ENCODE measurements at regions not wholly inside any gene's neighbourhood (a gene's known extent, or its start where the extent isn't known, plus 50 kb on each side); places are given as distances from the start of the nearest gene placed in this dataset.
A peak's percentile ranks its signal among the peaks of the same experiment; 100 is the strongest.
"Not testable (repeated sequence)": the region's sequence is repeated elsewhere in the genome, so short reads cannot be mapped to it uniquely, and the experiment has no call there.

DNA sequence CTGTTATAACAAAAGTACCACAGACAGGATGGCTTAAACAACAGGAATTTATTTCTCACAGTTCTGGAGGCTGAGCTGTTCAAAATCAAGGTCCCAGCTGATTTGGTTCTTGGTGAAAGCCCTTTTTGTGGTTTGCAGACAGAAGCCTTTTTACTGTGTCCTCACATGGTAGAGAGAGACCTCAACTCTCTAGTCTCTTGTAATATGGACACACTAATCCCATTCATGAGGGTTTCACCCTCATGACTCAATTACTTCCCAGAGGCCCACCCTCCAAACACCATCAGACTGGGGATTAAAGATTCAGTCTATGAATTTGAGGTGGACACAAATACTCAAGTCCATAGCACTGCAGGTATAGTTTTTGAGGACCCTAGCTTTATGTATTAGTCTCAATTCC, 97.3 kb upstream of the WIPF3 start:
- H3K4me3 ChIP-seq (ENCODE audit: low read length in 2 of 2); H3K4me1 ChIP-seq (ENCODE audit: control insufficient read depth in 2 of 2, insufficient read depth in 1 of 2, low read depth in 1 of 2, low read length in 2 of 2); H3K4ac ChIP-seq (ENCODE audit: low read length); H4K91ac ChIP-seq (ENCODE audit: low read depth, low read length, poor library complexity); H2AK5ac ChIP-seq (ENCODE audit: low read depth, low read length); H3K18ac ChIP-seq (ENCODE audit: low read length); H3K27ac ChIP-seq (replicated peaks; ENCODE audit: low read length); H2BK120ac ChIP-seq (ENCODE audit: low read depth, low read length); H4K8ac ChIP-seq (ENCODE audit: low read depth, low read length); H3K27me3 ChIP-seq (ENCODE audit: control insufficient read depth in 3 of 3, insufficient read depth in 3 of 3, low read depth in 1 of 3, low read length in 3 of 3); H3K14ac ChIP-seq (ENCODE audit: low read length); H2BK5ac ChIP-seq (ENCODE audit: low read length); H3K9ac ChIP-seq (ENCODE audit: low read depth, low read length, poor library complexity); H3K23ac ChIP-seq (ENCODE audit: low read depth, low read length, poor library complexity); H3K9me3 ChIP-seq (replicated peaks in 1 of 2; ENCODE audit: control insufficient read depth in 2 of 2, insufficient read depth in 1 of 2, low read depth in 1 of 2, low read length in 2 of 2); H3K4me2 ChIP-seq (ENCODE audit: insufficient read depth, low read length, poor library complexity, severe bottlenecking); H3K79me1 ChIP-seq (ENCODE audit: low read depth, low read length); H3K36me3 ChIP-seq (replicated peaks in 1 of 2; ENCODE audit: control insufficient read depth in 2 of 2, insufficient read depth in 2 of 2, low read length in 2 of 2); H2BK15ac ChIP-seq (ENCODE audit: low read length); DNase-seq (ENCODE audit: low spot score); H2BK12ac ChIP-seq (ENCODE audit: low read length); H2AFZ ChIP-seq (ENCODE audit: low read length): not testable (repeated sequence)

DNA sequence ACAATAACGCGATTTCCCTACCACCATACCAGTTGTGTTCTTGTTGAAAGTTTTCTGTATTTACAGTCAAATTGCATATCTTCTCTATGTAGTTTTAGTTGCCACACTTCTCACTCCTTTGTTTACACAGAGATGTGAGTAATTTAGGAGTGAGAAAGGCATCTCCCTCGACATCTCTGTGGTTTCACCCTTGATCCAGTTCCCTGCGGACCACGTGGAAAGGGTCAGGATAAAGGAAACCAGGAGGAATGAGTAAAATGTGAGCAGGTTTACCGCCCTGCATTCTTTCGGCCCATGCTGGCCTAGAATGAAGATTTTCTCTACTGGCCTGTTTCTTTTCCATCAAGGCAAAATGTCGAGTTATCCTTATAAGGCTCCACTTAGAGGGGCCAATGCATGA, 83.2 kb upstream of the WIPF3 start:
- H3K4me3 ChIP-seq (ENCODE audit: low read length in 2 of 2): not testable (repeated sequence)

DNA sequence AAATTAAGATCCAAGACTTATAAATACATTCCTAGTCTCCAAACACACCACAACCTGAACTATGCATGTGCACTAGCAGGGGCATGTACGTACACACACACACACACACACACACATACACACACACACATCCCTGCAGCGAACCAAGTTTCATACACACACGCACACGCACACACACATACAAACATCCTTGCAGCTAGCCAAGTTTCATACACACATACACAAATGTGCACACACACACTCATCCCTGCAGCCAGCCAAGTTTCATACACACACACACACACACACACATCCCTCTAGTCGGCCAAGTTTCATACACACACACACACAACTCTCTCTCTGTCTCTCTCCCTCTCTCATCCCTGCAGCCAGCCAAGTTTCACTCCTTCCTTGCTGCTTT, 82.7 kb upstream of the WIPF3 start:
- peak; percentile 3 for DNase-seq (ENCODE audit: low spot score)
- Histone ChIP-seq H3K27me3 (ENCODE audit: control insufficient read depth in 3 of 3, insufficient read depth in 3 of 3, low read depth in 1 of 3, low read length in 3 of 3) (no peaks in the 10 kb centered on the region), H3K4ac (ENCODE audit: low read length) (no peak overlapping the region), H3K23ac (ENCODE audit: low read depth, low read length, poor library complexity) (no peak overlapping the region), H3K79me1 (ENCODE audit: low read depth, low read length) (no peaks in the 10 kb centered on the region), H3K36me3 (replicated peaks in 1 of 2; ENCODE audit: control insufficient read depth in 2 of 2, insufficient read depth in 2 of 2, low read length in 2 of 2) (no peaks in the 10 kb centered on the region), H2AFZ (ENCODE audit: low read length) (peak overlapping the region; percentile 11), H3K14ac (ENCODE audit: low read length) (peak overlapping the region; percentile 92), H2BK12ac (ENCODE audit: low read length) (no peak overlapping the region), H3K18ac (ENCODE audit: low read length) (no peak overlapping the region), H2BK120ac (ENCODE audit: low read depth, low read length) (no peak overlapping the region), H3K4me3 (ENCODE audit: low read length in 2 of 2) (peak overlapping the region in 1 of 2 donors; percentile 3), H3K4me2 (ENCODE audit: insufficient read depth, low read length, poor library complexity, severe bottlenecking) (no peak overlapping the region), H2BK5ac (ENCODE audit: low read length) (no peak overlapping the region), H3K9ac (ENCODE audit: low read depth, low read length, poor library complexity) (peak overlapping the region; percentile 70), H4K8ac (ENCODE audit: low read depth, low read length) (no peak overlapping the region), H3K27ac (replicated peaks; ENCODE audit: low read length) (no peak overlapping the region), H3K9me3 (replicated peaks in 1 of 2; ENCODE audit: control insufficient read depth in 2 of 2, insufficient read depth in 1 of 2, low read depth in 1 of 2, low read length in 2 of 2) (no peaks in the 10 kb centered on the region), H4K91ac (ENCODE audit: low read depth, low read length, poor library complexity) (no peak overlapping the region), H3K4me1 (ENCODE audit: control insufficient read depth in 2 of 2, insufficient read depth in 1 of 2, low read depth in 1 of 2, low read length in 2 of 2) (peaks cover 4 to 6% of the 10 kb centered on the region in 2 donors), H2AK5ac (ENCODE audit: low read depth, low read length) (no peak overlapping the region), H2BK15ac (ENCODE audit: low read length) (no peak overlapping the region)
- no CpG with 5 or more reads among the region's 5 CpGs for WGBS, 2 donors (ENCODE audit: extremely low coverage in 2 of 2, insufficient read length in 2 of 2, insufficient replicate concordance in 1 of 2)

More for the DNA sequence above, 83.2 kb upstream of the WIPF3 start:
- not testable (repeated sequence) for H2BK120ac ChIP-seq (ENCODE audit: low read depth, low read length); H2AK5ac ChIP-seq (ENCODE audit: low read depth, low read length); H3K4me1 ChIP-seq (ENCODE audit: control insufficient read depth in 2 of 2, insufficient read depth in 1 of 2, low read depth in 1 of 2, low read length in 2 of 2); H3K9ac ChIP-seq (ENCODE audit: low read depth, low read length, poor library complexity); DNase-seq (ENCODE audit: low spot score); H3K23ac ChIP-seq (ENCODE audit: low read depth, low read length, poor library complexity); H3K36me3 ChIP-seq (replicated peaks in 1 of 2; ENCODE audit: control insufficient read depth in 2 of 2, insufficient read depth in 2 of 2, low read length in 2 of 2); H2BK15ac ChIP-seq (ENCODE audit: low read length); H2BK12ac ChIP-seq (ENCODE audit: low read length); H3K14ac ChIP-seq (ENCODE audit: low read length); H2BK5ac ChIP-seq (ENCODE audit: low read length); H3K4me2 ChIP-seq (ENCODE audit: insufficient read depth, low read length, poor library complexity, severe bottlenecking); H3K27ac ChIP-seq (replicated peaks; ENCODE audit: low read length); H3K4ac ChIP-seq (ENCODE audit: low read length); H4K91ac ChIP-seq (ENCODE audit: low read depth, low read length, poor library complexity); H3K27me3 ChIP-seq (ENCODE audit: control insufficient read depth in 3 of 3, insufficient read depth in 3 of 3, low read depth in 1 of 3, low read length in 3 of 3); H3K18ac ChIP-seq (ENCODE audit: low read length); H3K79me1 ChIP-seq (ENCODE audit: low read depth, low read length); H3K9me3 ChIP-seq (replicated peaks in 1 of 2; ENCODE audit: control insufficient read depth in 2 of 2, insufficient read depth in 1 of 2, low read depth in 1 of 2, low read length in 2 of 2); H4K8ac ChIP-seq (ENCODE audit: low read depth, low read length)
- WGBS, 2 donors (ENCODE audit: extremely low coverage in 2 of 2, insufficient read length in 2 of 2, insufficient replicate concordance in 1 of 2): no CpG with 5 or more reads among the region's 8 CpGs
- peak overlapping the region; percentile 49 for H2AFZ ChIP-seq (ENCODE audit: low read length)

GRCh38 chr7:29729534-29730165, 76.7 kb upstream of the WIPF3 start:
- H2BK5ac ChIP-seq (ENCODE audit: low read length); H2AK5ac ChIP-seq (ENCODE audit: low read depth, low read length); H3K27me3 ChIP-seq (ENCODE audit: control insufficient read depth in 3 of 3, insufficient read depth in 3 of 3, low read depth in 1 of 3, low read length in 3 of 3); H3K14ac ChIP-seq (ENCODE audit: low read length); H3K4ac ChIP-seq (ENCODE audit: low read length); H4K91ac ChIP-seq (ENCODE audit: low read depth, low read length, poor library complexity); H2AFZ ChIP-seq (ENCODE audit: low read length); H3K36me3 ChIP-seq (replicated peaks in 1 of 2; ENCODE audit: control insufficient read depth in 2 of 2, insufficient read depth in 2 of 2, low read length in 2 of 2); H3K9ac ChIP-seq (ENCODE audit: low read depth, low read length, poor library complexity); H2BK12ac ChIP-seq (ENCODE audit: low read length); H3K4me3 ChIP-seq (ENCODE audit: low read length in 2 of 2); H3K18ac ChIP-seq (ENCODE audit: low read length); H3K4me1 ChIP-seq (ENCODE audit: control insufficient read depth in 2 of 2, insufficient read depth in 1 of 2, low read depth in 1 of 2, low read length in 2 of 2); H3K4me2 ChIP-seq (ENCODE audit: insufficient read depth, low read length, poor library complexity, severe bottlenecking); H4K8ac ChIP-seq (ENCODE audit: low read depth, low read length); H3K9me3 ChIP-seq (replicated peaks in 1 of 2; ENCODE audit: control insufficient read depth in 2 of 2, insufficient read depth in 1 of 2, low read depth in 1 of 2, low read length in 2 of 2); H3K79me1 ChIP-seq (ENCODE audit: low read depth, low read length); H2BK120ac ChIP-seq (ENCODE audit: low read depth, low read length); H2BK15ac ChIP-seq (ENCODE audit: low read length); DNase-seq (ENCODE audit: low spot score); H3K27ac ChIP-seq (replicated peaks; ENCODE audit: low read length); H3K23ac ChIP-seq (ENCODE audit: low read depth, low read length, poor library complexity): not testable (repeated sequence)
- no CpG with 5 or more reads among the region's 4 CpGs for WGBS, 2 donors (ENCODE audit: extremely low coverage in 2 of 2, insufficient read length in 2 of 2, insufficient replicate concordance in 1 of 2)
